ENCODE measurements at regions not wholly inside any gene's neighbourhood (a gene's known extent, or its start where the extent isn't known, plus 50 kb on each side); places are given as distances from the start of the nearest gene placed in this dataset.
A peak's percentile ranks its signal among the peaks of the same experiment; 100 is the strongest.

GRCh38 chr4:11342401-11342800 lies 86.3 kb downstream of the HS3ST1 start:
- DNase-seq = peak; percentile 73

- DNase-seq = no peak
Measured at GRCh38 chr4:11341337-11342043, 87.2 kb downstream of the HS3ST1 start.

DNA sequence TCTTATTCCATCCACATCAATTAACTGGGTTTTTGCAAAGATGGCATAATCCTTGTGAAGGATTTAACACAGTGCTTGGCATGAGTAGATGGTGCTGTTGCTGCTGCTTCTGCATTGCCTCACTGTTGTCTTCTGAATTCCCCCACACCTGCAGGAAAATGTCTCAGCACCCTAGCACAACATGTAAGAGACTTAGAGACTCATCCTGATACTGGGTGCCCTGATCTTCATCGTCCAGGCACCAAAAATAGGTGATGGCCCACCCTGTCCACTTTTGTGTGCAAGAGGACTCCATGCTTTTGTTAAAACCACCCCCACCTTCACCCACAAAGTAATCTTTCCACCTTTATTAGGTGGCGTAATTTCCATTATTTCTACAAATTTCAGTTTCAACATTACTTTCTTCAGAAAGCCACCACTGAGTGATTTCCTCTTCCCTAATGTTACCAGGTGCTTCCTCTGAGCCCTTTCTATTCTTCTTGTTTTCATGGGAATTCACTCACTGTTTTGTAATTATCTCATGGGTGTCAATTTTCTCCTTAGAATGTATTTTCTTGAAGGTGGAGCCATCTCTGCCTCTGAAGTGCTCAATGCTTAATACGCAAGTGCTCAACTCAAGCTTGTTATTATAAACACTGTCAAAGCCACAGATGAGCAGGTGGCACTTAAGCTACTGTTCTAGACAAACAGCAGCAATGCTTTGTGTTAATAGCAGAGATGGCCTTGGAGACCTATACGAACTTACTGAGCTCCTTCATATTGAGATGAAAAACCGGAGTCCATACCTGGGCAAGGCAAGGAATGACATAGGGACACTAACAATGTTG lies 89.5 kb downstream of the HS3ST1 start:
- no peak for DNase-seq

DNA sequence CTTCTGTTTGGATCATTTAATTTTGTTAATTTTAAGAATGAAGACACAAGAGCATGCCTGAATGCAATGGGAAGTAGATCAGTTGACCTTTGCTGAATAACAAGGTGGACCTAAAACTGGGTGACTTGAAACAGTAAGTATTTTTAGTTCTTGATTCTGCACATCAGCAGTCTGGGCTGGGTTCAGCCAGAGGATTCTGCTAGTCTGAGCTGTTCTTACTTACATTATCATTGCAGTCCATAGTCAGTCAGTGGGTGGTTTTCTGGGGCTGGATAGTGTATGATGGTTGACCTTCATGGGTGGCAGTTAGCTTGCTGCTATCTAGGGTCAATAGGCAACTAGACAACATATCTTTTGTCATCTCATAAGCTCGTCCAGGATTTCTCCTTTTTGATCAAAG lies 91.4 kb downstream of the HS3ST1 start:
- no peak for DNase-seq

GRCh38 chr4:11336435-11336834 lies 92.3 kb downstream of the HS3ST1 start:
- no peak for DNase-seq

DNA sequence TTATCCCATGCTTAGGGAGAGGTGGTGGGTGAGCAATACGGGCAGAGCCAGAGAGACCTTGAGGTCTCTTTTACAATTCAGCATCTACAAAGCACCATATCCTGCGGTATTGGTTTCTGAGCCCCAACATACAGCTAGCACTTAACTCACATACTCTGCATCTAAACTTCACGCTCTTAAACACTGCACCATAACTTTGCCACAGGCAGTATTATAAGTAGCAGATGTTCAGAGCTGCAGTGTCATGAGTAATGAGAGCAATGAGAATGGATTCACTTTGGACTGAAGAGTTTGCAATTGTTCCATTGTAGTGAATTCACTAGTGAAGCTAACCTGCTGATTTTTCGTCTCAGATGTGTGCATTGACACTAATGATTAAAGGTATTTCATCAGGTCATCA lies 93.8 kb downstream of the HS3ST1 start:
- DNase-seq = no peak

- no peak for DNase-seq
Measured at GRCh38 chr4:11328401-11328800, 100.3 kb downstream of the HS3ST1 start.

GRCh38 chr4:11326021-11326420 lies 102.7 kb downstream of the HS3ST1 start:
- DNase-seq = no peak

GRCh38 chr4:11323771-11324170 lies 104.9 kb downstream of the HS3ST1 start:
- DNase-seq = no peak

DNA sequence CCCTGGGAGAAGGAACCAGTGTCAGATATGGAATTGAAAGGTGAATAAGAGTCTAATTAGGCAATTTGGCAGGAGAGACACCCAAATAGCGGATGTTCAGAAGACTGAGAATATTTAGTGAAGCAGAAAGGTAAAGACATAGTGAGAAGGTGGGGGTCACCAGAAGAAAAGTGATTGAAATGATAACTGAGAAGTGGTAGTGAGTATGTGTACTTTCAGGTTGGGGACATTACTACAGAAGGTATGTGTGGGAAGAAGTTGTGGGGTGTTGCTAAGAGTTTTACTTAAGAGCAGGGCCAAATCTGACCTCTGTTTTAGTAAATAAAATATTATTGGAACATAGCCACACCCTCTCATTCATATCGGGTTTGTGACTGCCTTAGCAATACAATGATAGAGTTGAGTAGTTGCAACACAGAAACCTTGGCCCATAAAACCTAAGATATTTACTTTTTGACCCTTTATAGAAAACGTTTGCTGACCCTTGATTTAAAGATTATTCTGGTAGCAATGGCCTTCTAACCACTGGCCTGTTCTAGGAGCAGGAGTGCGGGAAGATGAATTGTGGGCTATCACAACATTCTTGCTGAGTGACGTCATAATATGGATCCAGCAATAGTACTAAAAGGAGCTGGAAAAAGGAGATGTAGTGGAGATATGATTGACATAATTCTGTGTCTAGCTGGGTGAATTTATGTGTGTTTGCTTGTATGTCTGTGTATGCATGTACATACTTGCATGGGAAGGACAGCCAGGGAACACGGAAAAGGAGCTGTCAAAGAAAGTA lies 115.3 kb downstream of the HS3ST1 start:
- no peak for DNase-seq

- DNase-seq = no peak
Measured at GRCh38 chr4:11312389-11312788, 116.3 kb downstream of the HS3ST1 start.

- DNase-seq = no peak
Measured at GRCh38 chr4:11301075-11301660, 127.5 kb downstream of the HS3ST1 start.

DNA sequence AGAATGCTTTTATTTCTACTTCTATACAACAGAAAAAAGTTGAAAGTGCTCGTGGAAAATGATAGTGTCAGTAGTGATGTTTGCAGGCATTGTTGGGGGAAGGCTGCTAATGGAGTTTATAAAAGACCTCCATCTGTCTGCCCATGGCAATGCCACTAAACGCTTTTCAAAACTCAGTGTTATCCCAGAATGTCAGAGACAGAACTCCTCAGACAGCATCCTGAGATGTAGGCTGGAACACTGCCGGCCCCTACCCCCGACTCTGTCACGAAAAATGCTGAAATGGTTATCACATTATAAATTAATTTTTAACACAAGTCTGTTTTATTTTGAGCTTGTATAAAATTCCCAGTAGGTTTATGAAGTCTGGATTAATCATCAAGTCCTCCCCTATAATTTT lies 128.9 kb downstream of the HS3ST1 start:
- DNase-seq = no peak

- DNase-seq = no peak
Measured at GRCh38 chr4:11299016-11299415, 129.7 kb downstream of the HS3ST1 start.

- DNase-seq = no peak
Measured at GRCh38 chr4:11298451-11298850, 130.2 kb downstream of the HS3ST1 start.

DNA sequence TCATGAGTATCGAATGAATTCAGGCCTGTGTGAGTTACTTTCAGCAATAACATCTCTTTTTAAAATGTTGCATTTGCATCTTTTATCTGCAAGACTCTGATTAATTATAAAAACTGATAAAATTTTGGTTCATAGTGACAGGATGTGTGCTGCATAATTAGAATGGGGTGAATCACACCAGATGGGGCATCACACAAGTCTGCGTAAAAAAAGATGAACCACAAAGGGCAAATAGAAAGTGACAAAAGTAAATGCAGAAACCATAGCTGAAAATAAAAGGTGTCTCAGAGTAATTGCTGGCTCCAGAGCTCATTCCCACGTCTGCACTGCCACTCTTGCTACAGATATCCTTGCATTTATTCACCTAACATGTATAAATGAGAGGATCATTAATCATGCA lies 131.1 kb downstream of the HS3ST1 start:
- DNase-seq = no peak

DNA sequence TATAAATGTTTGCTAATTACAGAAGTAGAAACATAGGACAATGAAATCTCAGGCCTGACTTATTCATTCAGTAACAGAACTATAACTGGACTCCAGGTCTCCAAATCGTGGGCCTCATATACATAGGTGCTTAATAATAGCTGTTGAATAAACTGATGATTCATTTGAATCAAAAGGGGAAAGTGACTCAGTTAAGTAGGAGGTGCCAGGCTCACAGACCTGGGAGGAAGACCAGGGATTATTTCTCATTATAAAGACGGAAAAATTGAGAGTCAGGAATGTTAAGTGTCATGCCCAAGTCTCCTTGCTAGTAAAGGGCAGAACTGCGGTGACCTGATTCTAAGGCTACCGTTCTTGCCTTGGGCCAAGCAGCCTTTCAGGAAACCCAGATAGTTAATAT lies 131.5 kb downstream of the HS3ST1 start:
- no peak for DNase-seq

GRCh38 chr4:11293866-11294265 lies 134.8 kb downstream of the HS3ST1 start:
- no peak for DNase-seq

DNA sequence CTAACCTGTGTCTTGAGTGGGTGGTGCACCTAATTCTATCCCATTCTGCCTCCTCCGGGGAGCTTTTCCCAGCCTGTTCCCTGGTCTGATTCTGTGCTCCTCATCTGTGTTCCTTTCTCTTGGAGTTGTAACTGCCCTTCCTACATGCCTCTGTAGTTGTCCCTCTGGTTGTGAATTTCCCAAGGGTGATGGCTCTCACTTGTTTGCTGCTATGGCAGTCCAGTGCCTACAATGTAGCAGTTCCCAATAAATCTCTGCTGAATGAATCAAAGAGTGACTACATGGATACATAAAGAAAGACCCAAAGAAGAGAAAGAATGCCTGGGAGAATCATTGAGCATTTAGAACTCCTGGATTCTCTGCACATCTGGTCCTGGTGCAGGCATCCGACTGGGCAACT lies 141.6 kb downstream of the HS3ST1 start:
- no peak for DNase-seq

GRCh38 chr4:11286533-11286932 lies 142.2 kb downstream of the HS3ST1 start:
- no peak for DNase-seq

DNA sequence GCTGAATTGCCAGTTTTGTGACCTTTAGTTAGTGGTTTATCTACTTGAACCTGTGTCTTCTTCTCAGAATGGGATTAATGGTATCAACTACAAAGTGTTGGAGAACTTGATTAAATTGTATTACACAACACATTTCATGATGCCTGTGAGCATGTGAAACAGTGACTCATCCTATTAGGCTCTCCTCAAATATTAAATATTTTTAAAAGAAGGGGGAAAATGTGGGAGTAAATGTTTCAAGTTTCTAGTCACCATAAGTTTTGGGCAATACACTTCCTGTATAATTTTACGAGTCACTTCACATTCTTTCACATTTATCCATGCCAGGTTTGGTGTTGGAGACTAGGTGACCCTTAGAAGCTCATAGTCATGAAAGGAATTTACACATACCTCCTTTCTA lies 147.0 kb downstream of the HS3ST1 start:
- no peak for DNase-seq

- DNase-seq = no peak
Measured at GRCh38 chr4:11271263-11271662, 157.4 kb downstream of the HS3ST1 start.

GRCh38 chr4:11268149-11268548 lies 160.5 kb downstream of the HS3ST1 start:
- DNase-seq = no peak

Measured in islet precursor cell (in vitro differentiated cells).